H1 (cell line): ENCODE measurements at regions not wholly inside any gene's neighbourhood (a gene's known extent, or its start where the extent isn't known, plus 50 kb on each side); places are given as distances from the start of the nearest gene placed in this dataset.

Experiments used
- CTCF ChIA-PET: fragments of 300-600 bp; sonication (Branson Sonifier 250); formaldehyde crosslinking; loops from one replicate; lab custom pipeline; 2021; ENCODE audit not compliant: partially characterized antibody; lab: Charles Lee
- POLR2A ChIA-PET: fragments of 300-600 bp; sonication (Branson Sonifier 250); formaldehyde crosslinking; loops from one replicate; lab custom pipeline; 2021; ENCODE audit warnings: inconsistent platforms; ENCODE audit not compliant: partially characterized antibody; lab: Charles Lee
- DNase-seq, 2 experiments: peaks; one replicate each; pipeline versions ENCODE4 v3.0.0 to v3.0.0-alpha.2; 2010 to 2022; ENCODE audit warnings: low spot score in 2 of 2, low read depth in 1 of 2, mixed read lengths in 1 of 2
- FAIRE-seq: peaks from 2 replicates; lab custom pipeline; 2011; peaks lifted over from hg19 to GRCh38; lab: Jason Lieb, UNC
- H2AFZ ChIP-seq: 2 replicates; pipeline ENCODE4 v1.8.1; 2012; ENCODE audit warnings: low read length, inconsistent platforms
- H2AK5ac ChIP-seq: 2 replicates; pipeline ENCODE4 v1.6.1; 2013; ENCODE audit warnings: low read depth, low read length
- H2BK120ac ChIP-seq: replicated peaks from 2 replicates; pipeline ENCODE3; 2013; ENCODE audit warnings: low read depth, low read length, inconsistent platforms
- H2BK12ac ChIP-seq: 2 replicates; pipeline ENCODE4 v1.6.1; 2013; ENCODE audit warnings: low read depth, low read length
- H2BK15ac ChIP-seq: 2 replicates; pipeline ENCODE4 v1.6.1; 2013; ENCODE audit warnings: low read length
- H2BK20ac ChIP-seq: 2 replicates; pipeline ENCODE4 v1.6.1; 2013; ENCODE audit warnings: low read length
- H2BK5ac ChIP-seq: 2 replicates; pipeline ENCODE4 v1.6.1; 2013; ENCODE audit warnings: low read depth, low read length
- H3K14ac ChIP-seq: 2 replicates; pipeline ENCODE4 v1.6.1; 2013; ENCODE audit warnings: inconsistent platforms; ENCODE audit not compliant: insufficient read length
- H3K18ac ChIP-seq: 2 replicates; pipeline ENCODE4 v1.6.1; 2013; ENCODE audit warnings: low read length; ENCODE audit errors: extremely low read depth
- H3K23ac ChIP-seq: 2 replicates; pipeline ENCODE4 v1.6.1; 2013; ENCODE audit warnings: inconsistent platforms; ENCODE audit not compliant: insufficient read length
- H3K23me2 ChIP-seq: 2 replicates; pipeline ENCODE4 v1.6.1; 2013; ENCODE audit warnings: low read depth, low read length
- H3K27ac ChIP-seq: 2 replicates; pipeline ENCODE4 v1.6.1; 2011; ENCODE audit warnings: low read depth, low read length, inconsistent platforms
- H3K27me3 ChIP-seq, 4 experiments: replicated peaks in 1 of 4; 1 replicate in 1 of 4; 2 replicates in 3 of 4; pipeline versions ENCODE4 v1.6.1 to v1.8.1; 2011 to 2013; ENCODE audit warnings: low read length in 3 of 4, mild to moderate bottlenecking in 3 of 4, inconsistent platforms in 2 of 4, mixed read lengths in 2 of 4, moderate library complexity in 1 of 4; ENCODE audit not compliant: control insufficient read depth in 3 of 4, insufficient read depth in 3 of 4; ENCODE audit errors: extremely low read depth in 1 of 4
- H3K36me3 ChIP-seq, 4 experiments: 2 replicates each; pipeline versions ENCODE4 v1.6.1 to v1.8.1; 2011 to 2013; ENCODE audit warnings: mild to moderate bottlenecking in 4 of 4, low read length in 3 of 4, moderate library complexity in 2 of 4, control low read depth in 1 of 4, inconsistent platforms in 1 of 4; ENCODE audit not compliant: insufficient read depth in 4 of 4, control insufficient read depth in 2 of 4
- H3K4ac ChIP-seq: replicated peaks from 2 replicates; pipeline ENCODE3; 2013; ENCODE audit warnings: low read length, low read depth, mixed read lengths, inconsistent platforms; ENCODE audit not compliant: insufficient read length
- H3K4me1 ChIP-seq, 4 experiments: replicated peaks in 1 of 4; 1 replicate in 1 of 4; 2 replicates in 3 of 4; pipeline versions ENCODE4 v1.6.1 to v1.8.1; 2011 to 2013; ENCODE audit warnings: low read length in 3 of 4, inconsistent platforms in 2 of 4, mixed read lengths in 1 of 4; ENCODE audit not compliant: insufficient read depth in 4 of 4, control insufficient read depth in 3 of 4
- H3K4me2 ChIP-seq, 2 experiments: 2 replicates each; pipeline versions ENCODE4 v1.6.1 to v1.8.1; 2011 to 2013; ENCODE audit warnings: low read depth in 2 of 2, low read length in 2 of 2, control low read depth in 1 of 2, inconsistent platforms in 1 of 2, mild to moderate bottlenecking in 1 of 2; ENCODE audit not compliant: insufficient read depth in 1 of 2
- H3K4me3 ChIP-seq, 4 experiments: fragments of 200-600, 300-600 bp in 1 of 4; sonication (generic), shearing (Covaris generic), sonication (Bioruptor Twin) in 1 of 4; 2 replicates each; pipeline versions ENCODE4 v1.5.1 to v1.8.1; 2011 to 2016; ENCODE audit warnings: low read length in 4 of 4, low read depth in 3 of 4, control low read depth in 2 of 4, inconsistent platforms in 2 of 4, mild to moderate bottlenecking in 2 of 4, mixed read lengths in 1 of 4, moderate library complexity in 1 of 4; ENCODE audit not compliant: insufficient read depth in 2 of 4; ENCODE audit errors: extremely low read depth in 1 of 4
- H3K56ac ChIP-seq: replicated peaks from 2 replicates; pipeline ENCODE3; 2013; ENCODE audit warnings: low read depth, mild to moderate bottlenecking, mixed read lengths, low read length, inconsistent platforms; ENCODE audit not compliant: insufficient read length
- H3K79me1 ChIP-seq: 2 replicates; pipeline ENCODE4 v1.6.1; 2013; ENCODE audit warnings: low read depth, low read length, control low read depth
- H3K79me2 ChIP-seq, 2 experiments: 2 replicates each; pipeline versions ENCODE4 v1.6.1 to v1.8.1; 2012 to 2013; ENCODE audit warnings: low read length in 2 of 2, mild to moderate bottlenecking in 2 of 2, inconsistent platforms in 1 of 2; ENCODE audit not compliant: insufficient read depth in 2 of 2, control insufficient read depth in 1 of 2
- H3K9ac ChIP-seq, 4 experiments: replicated peaks in 1 of 4; 1 replicate in 1 of 4; 2 replicates in 3 of 4; pipeline versions ENCODE4 v1.6.1 to v1.8.1; 2011 to 2013; ENCODE audit warnings: low read depth in 3 of 4, low read length in 3 of 4, control low read depth in 2 of 4, mild to moderate bottlenecking in 2 of 4, moderate library complexity in 2 of 4, inconsistent platforms in 1 of 4; ENCODE audit errors: extremely low read depth in 1 of 4
- H3K9me3 ChIP-seq, 2 experiments: 2 replicates each; pipeline versions ENCODE4 v1.6.1 to v1.8.1; 2012 to 2013; ENCODE audit warnings: mild to moderate bottlenecking in 2 of 2, moderate library complexity in 2 of 2, control low read depth in 1 of 2, inconsistent platforms in 1 of 2, low read depth in 1 of 2, low read length in 1 of 2, mixed read lengths in 1 of 2; ENCODE audit not compliant: insufficient read depth in 2 of 2
- H4K20me1 ChIP-seq, 2 experiments: replicated peaks in 1 of 2; 2 replicates each; pipeline versions ENCODE3 to v1.8.1; 2011 to 2013; ENCODE audit warnings: inconsistent platforms in 2 of 2, low read length in 2 of 2, mild to moderate bottlenecking in 1 of 2; ENCODE audit not compliant: insufficient read depth in 2 of 2, control insufficient read depth in 1 of 2
- H4K5ac ChIP-seq: 2 replicates; pipeline ENCODE4 v1.6.1; 2013; ENCODE audit warnings: low read length, low read depth, mixed read lengths, inconsistent platforms; ENCODE audit not compliant: insufficient read length
- H4K8ac ChIP-seq: 2 replicates; pipeline ENCODE4 v1.8.0; 2013; ENCODE audit warnings: mild to moderate bottlenecking, moderate library complexity, low read length, inconsistent platforms; ENCODE audit not compliant: insufficient read depth; ENCODE audit errors: extremely low read depth
- H4K91ac ChIP-seq: replicated peaks from 2 replicates; pipeline ENCODE3; 2013; ENCODE audit warnings: low read length, mixed read lengths, inconsistent platforms; ENCODE audit not compliant: insufficient read length
- CEBPB ChIP-seq: IDR thresholded peaks from 2 replicates; pipeline ENCODE4 v1.6.1; 2012; ENCODE audit warnings: low read depth, low read length
- CHD1 ChIP-seq: IDR thresholded peaks from 2 replicates; pipeline ENCODE4 v1.6.1; 2012; ENCODE audit warnings: low read depth, low read length, improper control_type of control experiment
- KDM4A ChIP-seq: IDR thresholded peaks from one replicate; pipeline ENCODE4 v1.7.1; 2012; ENCODE audit warnings: low read depth, mild to moderate bottlenecking, moderate library complexity, low read length, inconsistent platforms; ENCODE audit not compliant: severe bottlenecking
- MAFK ChIP-seq: IDR thresholded peaks from 2 replicates; pipeline ENCODE4 v1.6.1; 2012; ENCODE audit warnings: low read depth, mild to moderate bottlenecking, improper control_type of control experiment, low read length
- NRF1 ChIP-seq: IDR thresholded peaks from 2 replicates; pipeline ENCODE4 v1.6.1; 2011; ENCODE audit warnings: mild to moderate bottlenecking, low read depth, low read length, improper control_type of control experiment
- SIX5 ChIP-seq: IDR thresholded peaks from 2 replicates; pipeline ENCODE4 v1.6.1; 2011; ENCODE audit warnings: mild to moderate bottlenecking, low read depth, low read length
- SP1 ChIP-seq: IDR thresholded peaks from 2 replicates; pipeline ENCODE4 v1.6.1; 2011; ENCODE audit warnings: low read depth, low read length
- SP4 ChIP-seq: IDR thresholded peaks from 2 replicates; pipeline ENCODE4 v1.6.1; 2012; ENCODE audit warnings: low read length, inconsistent platforms
- ZNF274 ChIP-seq: IDR thresholded peaks from 2 replicates; pipeline ENCODE4 v1.7.0; 2012; ENCODE audit warnings: low read length, borderline replicate concordance; ENCODE audit errors: extremely low read depth
- WGBS, 2 experiments: shearing (Covaris generic) in 1 of 2; methylation state at CpG; one replicate each; pipeline versions ENCODE4 v1.1.6 to v1.1.7; 2013 to 2015; ENCODE audit warnings: low lambda C conversion rate in 2 of 2, mixed read lengths in 2 of 2, inconsistent platforms in 1 of 2, low coverage in 1 of 2, missing lambda C conversion rate in 1 of 2; ENCODE audit not compliant: insufficient replicate concordance in 2 of 2, insufficient coverage in 1 of 2, insufficient read length in 1 of 2; ENCODE audit errors: extremely low coverage in 1 of 2, missing lambda C conversion rate in 1 of 2; 5-methylcytosine and 5-hydroxymethylcytosine counted together

DNA sequence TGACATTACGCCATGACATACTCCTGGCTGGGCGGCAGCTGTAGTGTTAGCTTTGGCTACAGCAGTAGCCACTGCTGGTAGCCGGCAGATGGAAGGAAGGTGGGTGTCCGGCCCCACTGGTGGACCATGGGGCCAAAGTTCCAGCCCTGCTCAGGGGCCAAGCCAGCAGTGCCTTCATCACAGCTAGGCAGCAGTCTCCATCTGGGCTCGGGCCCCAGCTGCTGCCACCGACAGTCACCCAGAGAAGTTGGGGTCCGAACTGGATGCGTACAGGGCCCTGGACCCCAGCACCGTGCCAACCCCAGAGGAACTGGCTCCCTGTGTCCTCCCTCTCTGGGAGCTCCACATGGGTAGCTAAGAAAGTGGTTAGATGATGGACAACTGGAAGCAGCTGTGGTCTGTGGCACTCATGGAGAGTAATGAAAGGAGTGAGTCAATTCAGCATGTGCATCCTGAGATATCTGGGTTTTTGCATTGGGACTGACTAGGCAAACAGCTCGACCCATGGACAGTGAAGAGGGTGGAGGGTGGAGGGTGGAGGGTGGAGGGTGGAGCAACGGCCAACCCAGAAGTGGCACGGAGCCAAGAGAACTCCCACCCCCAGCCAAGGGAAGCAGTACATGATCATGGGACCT is 366.6 kb upstream of the GRIA3 start:
- Histone ChIP-seq H3K56ac (no peak overlapping the region), H3K9me3 (no peaks in the 10 kb centered on the region), H2BK20ac (no peak overlapping the region), H2AK5ac (no peak overlapping the region), H3K27ac (no peak overlapping the region), H3K4me1 (no peaks in the 10 kb centered on the region), H3K14ac (no peak overlapping the region), H3K4ac (no peak overlapping the region), H4K20me1 (no peaks in the 10 kb centered on the region), H2AFZ (no peak overlapping the region), H3K36me3 (no peaks in the 10 kb centered on the region), H3K23ac (no peak overlapping the region), H3K27me3 (no peaks in the 10 kb centered on the region), H3K79me1 (no peaks in the 10 kb centered on the region), H3K4me2 (no peak overlapping the region), H3K79me2 (no peaks in the 10 kb centered on the region), H3K18ac (no peak overlapping the region), H2BK15ac (no peak overlapping the region), H3K23me2 (no peaks in the 10 kb centered on the region), H4K91ac (no peak overlapping the region), H2BK5ac (no peak overlapping the region), H2BK12ac (no peak overlapping the region), H3K9ac (no peak overlapping the region), H4K5ac (no peak overlapping the region), H3K4me3 (no peak overlapping the region), H2BK120ac (no peak overlapping the region), H4K8ac (no peak overlapping the region)
- CTCF ChIA-PET = no interaction called here
- WGBS, 2 experiments = 92% methylated on average over 7 of the region's 12 CpGs; no CpG with 5 or more reads in 1 of the 2 experiments
- FAIRE-seq = no peak
- POLR2A ChIA-PET = no interaction called here
- no peak for DNase-seq
- TF ChIP-seq SP4 (no peak), MAFK (no peak), CEBPB (no peak), SIX5 (no peak), ZNF274 (no peak), NRF1 (no peak), CHD1 (no peak), SP1 (no peak), KDM4A (no peak)
